Activated naive CD8-positive, alpha-beta T cell (primary cell): ENCODE measurements at regions not wholly inside any gene's neighbourhood (a gene's known extent, or its start where the extent isn't known, plus 50 kb on each side); places are given as distances from the start of the nearest gene placed in this dataset.
A peak's percentile ranks its signal among the peaks of the same experiment; 100 is the strongest.

Experiments used
- H3K27ac Mint-ChIP-seq: one replicate; pipeline ENCODE4 v1.8.0; 2021; ENCODE audit warnings: mixed read lengths
- H3K27me3 Mint-ChIP-seq: one replicate; pipeline ENCODE4 v1.8.0; 2021; ENCODE audit warnings: mixed read lengths
- H3K36me3 Mint-ChIP-seq: one replicate; pipeline ENCODE4 v1.8.0; 2021; ENCODE audit warnings: mixed read lengths
- H3K4me1 Mint-ChIP-seq: one replicate; pipeline ENCODE4 v1.8.0; 2021; ENCODE audit warnings: low read depth, mixed read lengths
- H3K4me3 Mint-ChIP-seq: one replicate; pipeline ENCODE4 v1.8.0; 2021; ENCODE audit warnings: mild to moderate bottlenecking, mixed read lengths
- H3K9me3 Mint-ChIP-seq: one replicate; pipeline ENCODE4 v1.8.0; 2021; ENCODE audit warnings: low read depth, mixed read lengths

GRCh38 chrX:15143825-15144121, 126.1 kb downstream of the ASB9 start:
- H3K4me3 Mint-ChIP-seq: no peak overlapping the region
- no peaks in the 10 kb centered on the region for H3K27me3 Mint-ChIP-seq
- H3K9me3 Mint-ChIP-seq: no peaks in the 10 kb centered on the region
- no peaks in the 10 kb centered on the region for H3K36me3 Mint-ChIP-seq
- peaks cover 19% of the 10 kb centered on the region for H3K4me1 Mint-ChIP-seq
- H3K27ac Mint-ChIP-seq: no peak overlapping the region

GRCh38 chrX:15143050-15143824, 126.6 kb downstream of the ASB9 start:
- Mint-ChIP-seq H3K4me3 (peak overlapping the region; percentile 74), H3K36me3 (no peaks in the 10 kb centered on the region), H3K27me3 (no peaks in the 10 kb centered on the region), H3K4me1 (peaks cover 17% of the 10 kb centered on the region), H3K27ac (peak overlapping the region; percentile 74), H3K9me3 (no peaks in the 10 kb centered on the region)

GRCh38 chrX:15142084-15142715, 127.7 kb downstream of the ASB9 start:
- no peaks in the 10 kb centered on the region for H3K9me3 Mint-ChIP-seq
- peaks cover 17% of the 10 kb centered on the region for H3K4me1 Mint-ChIP-seq
- H3K27me3 Mint-ChIP-seq: no peaks in the 10 kb centered on the region
- H3K36me3 Mint-ChIP-seq: no peaks in the 10 kb centered on the region
- H3K27ac Mint-ChIP-seq: peak overlapping the region; percentile 74
- H3K4me3 Mint-ChIP-seq: peak overlapping the region; percentile 74

GRCh38 chrX:15136795-15137194, 133.1 kb downstream of the ASB9 start:
- Mint-ChIP-seq H3K4me3 (no peak overlapping the region), H3K36me3 (no peaks in the 10 kb centered on the region), H3K27ac (no peak overlapping the region), H3K4me1 (peaks cover under 1% of the 10 kb centered on the region), H3K27me3 (no peaks in the 10 kb centered on the region), H3K9me3 (no peaks in the 10 kb centered on the region)

- no peak overlapping the region for H3K4me3 Mint-ChIP-seq
- H3K27me3 Mint-ChIP-seq: no peaks in the 10 kb centered on the region
- H3K36me3 Mint-ChIP-seq: no peaks in the 10 kb centered on the region
- peaks cover 5% of the 10 kb centered on the region for H3K4me1 Mint-ChIP-seq
- peaks cover 3% of the 10 kb centered on the region for H3K9me3 Mint-ChIP-seq
- peak overlapping the region; percentile 43 for H3K27ac Mint-ChIP-seq
Measured at GRCh38 chrX:15129412-15129811, 140.5 kb downstream of the ASB9 start.

- H3K4me1 Mint-ChIP-seq: peaks cover 5% of the 10 kb centered on the region
- no peaks in the 10 kb centered on the region for H3K36me3 Mint-ChIP-seq
- no peaks in the 10 kb centered on the region for H3K27me3 Mint-ChIP-seq
- no peak overlapping the region for H3K4me3 Mint-ChIP-seq
- no peak overlapping the region for H3K27ac Mint-ChIP-seq
- peaks cover 3% of the 10 kb centered on the region for H3K9me3 Mint-ChIP-seq
Measured at GRCh38 chrX:15128861-15129260, 141.0 kb downstream of the ASB9 start.

GRCh38 chrX:15127010-15127409, 142.9 kb downstream of the ASB9 start:
- H3K27ac Mint-ChIP-seq: no peak overlapping the region
- peaks cover 3% of the 10 kb centered on the region for H3K9me3 Mint-ChIP-seq
- H3K36me3 Mint-ChIP-seq: no peaks in the 10 kb centered on the region
- no peak overlapping the region for H3K4me3 Mint-ChIP-seq
- peaks cover 5% of the 10 kb centered on the region for H3K4me1 Mint-ChIP-seq
- no peaks in the 10 kb centered on the region for H3K27me3 Mint-ChIP-seq

- Mint-ChIP-seq H3K4me3 (no peak overlapping the region), H3K4me1 (no peaks in the 10 kb centered on the region), H3K9me3 (no peaks in the 10 kb centered on the region), H3K27ac (no peak overlapping the region), H3K36me3 (no peaks in the 10 kb centered on the region), H3K27me3 (no peaks in the 10 kb centered on the region)
Measured at GRCh38 chrX:15116900-15117299, 153.0 kb downstream of the ASB9 start.

GRCh38 chrX:15114743-15115566, 154.9 kb downstream of the ASB9 start:
- H3K36me3 Mint-ChIP-seq: no peaks in the 10 kb centered on the region
- H3K27ac Mint-ChIP-seq: no peak overlapping the region
- no peaks in the 10 kb centered on the region for H3K27me3 Mint-ChIP-seq
- H3K4me1 Mint-ChIP-seq: no peaks in the 10 kb centered on the region
- H3K9me3 Mint-ChIP-seq: no peaks in the 10 kb centered on the region
- no peak overlapping the region for H3K4me3 Mint-ChIP-seq

- Mint-ChIP-seq H3K4me1 (peaks cover 8% of the 10 kb centered on the region), H3K27ac (no peak overlapping the region), H3K4me3 (no peak overlapping the region), H3K9me3 (no peaks in the 10 kb centered on the region), H3K27me3 (no peaks in the 10 kb centered on the region), H3K36me3 (no peaks in the 10 kb centered on the region)
Measured at GRCh38 chrX:15107367-15107988, 162.4 kb downstream of the ASB9 start.

- H3K4me1 Mint-ChIP-seq: no peaks in the 10 kb centered on the region
- no peaks in the 10 kb centered on the region for H3K9me3 Mint-ChIP-seq
- no peaks in the 10 kb centered on the region for H3K36me3 Mint-ChIP-seq
- no peak overlapping the region for H3K4me3 Mint-ChIP-seq
- no peak overlapping the region for H3K27ac Mint-ChIP-seq
- H3K27me3 Mint-ChIP-seq: no peaks in the 10 kb centered on the region
Measured at GRCh38 chrX:15098505-15098904, 171.4 kb downstream of the ASB9 start.

- H3K4me1 Mint-ChIP-seq: no peaks in the 10 kb centered on the region
- no peak overlapping the region for H3K27ac Mint-ChIP-seq
- H3K9me3 Mint-ChIP-seq: no peaks in the 10 kb centered on the region
- H3K36me3 Mint-ChIP-seq: no peaks in the 10 kb centered on the region
- no peak overlapping the region for H3K4me3 Mint-ChIP-seq
- no peaks in the 10 kb centered on the region for H3K27me3 Mint-ChIP-seq
Measured at GRCh38 chrX:15087747-15088146, 182.1 kb downstream of the ASB9 start.

GRCh38 chrX:15073313-15073712, 196.6 kb downstream of the ASB9 start:
- no peaks in the 10 kb centered on the region for H3K4me1 Mint-ChIP-seq
- H3K4me3 Mint-ChIP-seq: no peak overlapping the region
- no peak overlapping the region for H3K27ac Mint-ChIP-seq
- H3K9me3 Mint-ChIP-seq: no peaks in the 10 kb centered on the region
- no peaks in the 10 kb centered on the region for H3K27me3 Mint-ChIP-seq
- no peaks in the 10 kb centered on the region for H3K36me3 Mint-ChIP-seq

GRCh38 chrX:15072880-15073279, 197.0 kb downstream of the ASB9 start:
- no peaks in the 10 kb centered on the region for H3K9me3 Mint-ChIP-seq
- H3K27me3 Mint-ChIP-seq: no peaks in the 10 kb centered on the region
- no peak overlapping the region for H3K27ac Mint-ChIP-seq
- no peaks in the 10 kb centered on the region for H3K36me3 Mint-ChIP-seq
- no peak overlapping the region for H3K4me3 Mint-ChIP-seq
- no peaks in the 10 kb centered on the region for H3K4me1 Mint-ChIP-seq

GRCh38 chrX:15072259-15072658, 197.6 kb downstream of the ASB9 start:
- Mint-ChIP-seq H3K9me3 (no peaks in the 10 kb centered on the region), H3K4me1 (no peaks in the 10 kb centered on the region), H3K27me3 (no peaks in the 10 kb centered on the region), H3K27ac (no peak overlapping the region), H3K4me3 (no peak overlapping the region), H3K36me3 (no peaks in the 10 kb centered on the region)
